ENCODE measurements at regions not wholly inside any gene's neighbourhood (a gene's known extent, or its start where the extent isn't known, plus 50 kb on each side); places are given as distances from the start of the nearest gene placed in this dataset.
"Not testable (repeated sequence)": the region's sequence is repeated elsewhere in the genome, so short reads cannot be mapped to it uniquely, and the experiment has no call there.

- TF ChIP-seq CTCF (IDR thresholded peaks at IDR 0.05) (no peak), POLR2A (IDR thresholded peaks at IDR 0.05) (no peak)
- Histone ChIP-seq H3K4me3 (no peak overlapping the region), H3K27me3 (no peaks in the 10 kb centered on the region), H3K36me3 (no peaks in the 10 kb centered on the region), H3K4me1 (no peaks in the 10 kb centered on the region), H3K9me3 (no peaks in the 10 kb centered on the region), H3K27ac (no peak overlapping the region)
- no peak for DNase-seq
Measured at GRCh38 chr5:63085561-63085960, 506.9 kb downstream of the LRRC70 start.

GRCh38 chr5:63083689-63084088, 505.1 kb downstream of the LRRC70 start:
- not testable (repeated sequence) for H3K27me3 ChIP-seq

GRCh38 chr5:63081402-63081801, 502.8 kb downstream of the LRRC70 start:
- DNase-seq = no peak
- H3K27ac ChIP-seq = no peak overlapping the region
- H3K4me3 ChIP-seq = no peak overlapping the region
- no peaks in the 10 kb centered on the region for H3K4me1 ChIP-seq
- no peaks in the 10 kb centered on the region for H3K27me3 ChIP-seq
- H3K9me3 ChIP-seq = no peaks in the 10 kb centered on the region
- no peak for TF ChIP-seq POLR2A (IDR thresholded peaks at IDR 0.05)
- H3K36me3 ChIP-seq = no peaks in the 10 kb centered on the region

More at GRCh38 chr5:63083689-63084088, 505.1 kb downstream of the LRRC70 start:
- H3K27ac ChIP-seq, H3K4me3 ChIP-seq, H3K4me1 ChIP-seq, H3K36me3 ChIP-seq, H3K9me3 ChIP-seq, DNase-seq: not testable (repeated sequence)

- Histone ChIP-seq H3K9me3 (no peaks in the 10 kb centered on the region), H3K4me3 (no peak overlapping the region), H3K36me3 (no peaks in the 10 kb centered on the region), H3K27ac (no peak overlapping the region), H3K4me1 (no peaks in the 10 kb centered on the region), H3K27me3 (no peaks in the 10 kb centered on the region)
- no peak for DNase-seq
- no peak for TF ChIP-seq CTCF (IDR thresholded peaks at IDR 0.05)
- no peak for TF ChIP-seq POLR2A (IDR thresholded peaks at IDR 0.05)
Measured at GRCh38 chr5:63070001-63070400, 491.4 kb downstream of the LRRC70 start.

GRCh38 chr5:63055421-63055820, 476.8 kb downstream of the LRRC70 start:
- H3K27me3 ChIP-seq = no peaks in the 10 kb centered on the region
- H3K9me3 ChIP-seq = no peaks in the 10 kb centered on the region
- no peak overlapping the region for H3K4me3 ChIP-seq
- H3K27ac ChIP-seq = no peak overlapping the region
- TF ChIP-seq POLR2A (IDR thresholded peaks at IDR 0.05) = no peak
- no peak for TF ChIP-seq CTCF (IDR thresholded peaks at IDR 0.05)
- no peaks in the 10 kb centered on the region for H3K4me1 ChIP-seq
- DNase-seq = no peak
- no peaks in the 10 kb centered on the region for H3K36me3 ChIP-seq

- Histone ChIP-seq H3K27ac (no peak overlapping the region), H3K9me3 (no peaks in the 10 kb centered on the region), H3K4me3 (no peak overlapping the region), H3K36me3 (no peaks in the 10 kb centered on the region), H3K4me1 (no peaks in the 10 kb centered on the region), H3K27me3 (no peaks in the 10 kb centered on the region)
- DNase-seq = no peak
- TF ChIP-seq CTCF (IDR thresholded peaks at IDR 0.05) (no peak), POLR2A (IDR thresholded peaks at IDR 0.05) (no peak)
Measured at GRCh38 chr5:63053019-63053638, 474.5 kb downstream of the LRRC70 start.

GRCh38 chr5:63050916-63051315, 472.3 kb downstream of the LRRC70 start:
- Histone ChIP-seq H3K9me3 (no peaks in the 10 kb centered on the region), H3K4me3 (no peak overlapping the region), H3K27ac (no peak overlapping the region), H3K4me1 (no peaks in the 10 kb centered on the region), H3K27me3 (no peaks in the 10 kb centered on the region), H3K36me3 (no peaks in the 10 kb centered on the region)
- TF ChIP-seq POLR2A (IDR thresholded peaks at IDR 0.05) (no peak), CTCF (IDR thresholded peaks at IDR 0.05) (no peak)
- DNase-seq = no peak

Data from Peyer's patch (tissue), 4 donors.